ENCODE measurements at regions not wholly inside any gene's neighbourhood (a gene's known extent, or its start where the extent isn't known, plus 50 kb on each side); places are given as distances from the start of the nearest gene placed in this dataset.
"Not testable (repeated sequence)": the region's sequence is repeated elsewhere in the genome, so short reads cannot be mapped to it uniquely, and the experiment has no call there.

- no peak for DNase-seq
These were observed 617.7 kb downstream of the MID1IP1 start for GRCh38 chrX:39418731-39419638.

DNA sequence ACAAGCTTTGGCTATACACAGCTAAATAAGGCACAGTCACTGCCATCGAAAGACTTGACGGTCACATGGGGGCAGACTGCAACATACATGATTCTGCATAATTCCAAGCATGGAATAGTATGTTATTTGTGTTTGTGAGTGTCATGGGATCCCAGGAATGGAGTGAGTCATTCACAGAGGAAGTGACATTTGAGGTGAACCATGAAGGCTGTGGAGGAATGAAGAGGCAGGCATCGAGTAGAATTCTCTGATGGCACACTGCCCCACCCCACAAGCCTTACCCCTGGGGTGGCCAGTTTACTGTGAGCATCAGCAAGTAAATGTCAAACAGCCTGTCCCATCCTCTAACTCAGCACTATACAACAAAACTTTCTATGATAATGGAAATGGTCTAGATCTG, 619.7 kb downstream of the MID1IP1 start:
- DNase-seq = no peak

GRCh38 chrX:39425124-39425806, 624.0 kb downstream of the MID1IP1 start:
- DNase-seq = no peak

GRCh38 chrX:39426101-39426500, 624.8 kb downstream of the MID1IP1 start:
- DNase-seq = no peak

DNA sequence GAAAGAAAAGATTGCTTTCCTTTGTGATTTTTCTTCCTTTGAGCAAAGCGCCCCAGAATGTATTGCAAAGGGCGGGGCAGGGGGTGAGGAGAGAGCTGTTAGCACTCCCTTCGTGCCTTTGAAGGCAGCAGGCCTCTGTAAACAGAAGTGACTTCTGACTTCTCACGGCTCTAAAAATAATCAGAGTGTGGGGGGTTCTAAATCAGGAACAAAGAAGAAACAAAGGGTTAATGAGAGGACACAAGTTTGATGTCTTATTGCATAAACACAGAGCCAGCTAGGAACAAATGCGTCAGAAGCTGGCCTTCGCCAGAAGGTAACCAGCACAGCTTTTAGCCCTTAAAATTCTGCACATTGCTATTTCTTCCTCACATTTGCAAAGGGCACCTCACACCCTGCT, 626.2 kb downstream of the MID1IP1 start:
- DNase-seq = peak in 3 of 6 experiments; percentile 0 to 29 (median 26)

DNA sequence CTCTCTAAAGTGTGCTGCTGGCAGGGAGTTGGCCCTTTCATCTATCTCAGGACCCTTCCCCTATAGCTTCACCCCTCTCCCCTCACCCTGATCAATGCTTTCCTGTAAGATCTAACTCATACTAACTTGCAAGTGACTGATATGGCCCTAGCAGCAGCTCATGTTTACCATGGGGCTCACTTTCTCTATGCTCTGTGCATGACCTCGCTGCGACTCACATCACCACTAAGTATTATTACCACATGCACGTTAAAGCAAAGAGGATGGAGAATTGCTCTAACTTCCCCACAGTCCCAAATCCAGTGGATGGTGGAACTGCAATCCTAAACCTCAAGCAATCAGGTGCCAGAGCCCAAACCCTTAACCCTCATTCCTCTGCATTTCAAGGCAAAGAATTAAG, 626.6 kb downstream of the MID1IP1 start:
- DNase-seq = no peak

DNA sequence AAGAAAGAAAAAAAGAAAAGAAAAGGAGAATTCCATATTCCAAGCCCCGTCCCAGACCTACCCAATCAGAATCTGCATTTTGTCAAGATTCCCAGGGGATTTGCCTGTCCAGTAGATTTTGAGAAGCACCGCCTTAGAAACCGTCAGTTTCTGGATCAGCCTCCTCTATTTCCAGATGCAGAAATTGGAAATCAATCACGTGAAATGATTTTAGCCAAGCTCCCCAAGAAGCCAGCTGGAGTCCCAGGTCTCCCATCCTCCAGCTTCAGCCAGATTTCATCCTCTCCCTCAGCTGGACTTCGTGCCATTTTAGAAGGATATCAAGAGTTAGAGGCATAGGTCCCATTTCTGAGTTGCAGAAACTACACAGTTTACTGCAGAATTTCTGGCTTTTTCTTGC, 629.3 kb downstream of the MID1IP1 start:
- DNase-seq = no peak

- DNase-seq = no peak
These were observed 630.6 kb downstream of the MID1IP1 start for GRCh38 chrX:39431893-39432292.

- not testable (repeated sequence) for DNase-seq
These were observed 633.4 kb downstream of the MID1IP1 start for GRCh38 chrX:39434671-39435070.

DNA sequence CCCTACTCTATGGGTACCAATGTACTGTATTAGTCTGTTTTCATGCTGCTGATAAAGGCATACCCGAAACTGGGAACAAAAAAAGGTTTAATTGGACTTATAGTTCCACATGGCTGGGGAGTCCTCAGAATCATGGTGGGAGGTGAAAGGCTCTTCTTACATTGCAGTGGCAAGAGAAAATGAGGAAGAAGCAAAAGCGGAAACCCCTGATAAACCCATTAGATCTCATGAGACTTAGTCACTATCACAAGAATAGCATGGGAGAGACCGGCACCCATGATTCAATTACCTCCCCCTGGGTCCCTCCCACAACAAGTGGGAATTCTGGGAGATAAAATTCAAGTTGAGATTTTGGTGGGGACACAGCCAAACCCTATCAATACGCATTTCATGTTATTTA, 635.3 kb downstream of the MID1IP1 start:
- DNase-seq = not testable (repeated sequence)

GRCh38 chrX:39437670-39438441, 636.6 kb downstream of the MID1IP1 start:
- DNase-seq = no peak

GRCh38 chrX:39438603-39439602, 637.6 kb downstream of the MID1IP1 start:
- DNase-seq = no peak

GRCh38 chrX:39439906-39440798, 638.9 kb downstream of the MID1IP1 start:
- no peak for DNase-seq

DNA sequence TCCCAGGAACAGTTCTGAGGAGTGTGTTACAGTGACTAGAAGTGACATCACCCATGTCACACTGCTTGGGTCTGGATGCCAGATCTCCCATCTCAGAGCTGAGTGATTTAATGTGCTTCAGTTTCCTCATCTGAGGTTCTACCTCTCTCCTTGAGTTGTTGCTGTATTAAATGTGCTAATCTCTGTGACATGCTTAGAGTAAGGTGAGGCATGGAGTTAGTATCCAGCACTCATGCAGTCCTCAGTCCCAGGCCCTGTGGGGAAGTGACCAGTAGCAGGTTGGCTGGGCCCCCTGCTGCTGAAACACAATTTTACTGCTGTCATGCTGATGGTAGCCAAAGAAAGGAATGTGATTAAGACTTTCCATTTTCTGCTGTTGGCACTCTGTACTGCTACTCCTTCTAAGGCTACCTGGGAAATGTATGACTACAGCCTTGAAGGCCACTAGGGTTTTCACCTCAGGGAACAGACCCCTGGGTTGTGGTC, 639.6 kb downstream of the MID1IP1 start:
- no peak for DNase-seq

DNA sequence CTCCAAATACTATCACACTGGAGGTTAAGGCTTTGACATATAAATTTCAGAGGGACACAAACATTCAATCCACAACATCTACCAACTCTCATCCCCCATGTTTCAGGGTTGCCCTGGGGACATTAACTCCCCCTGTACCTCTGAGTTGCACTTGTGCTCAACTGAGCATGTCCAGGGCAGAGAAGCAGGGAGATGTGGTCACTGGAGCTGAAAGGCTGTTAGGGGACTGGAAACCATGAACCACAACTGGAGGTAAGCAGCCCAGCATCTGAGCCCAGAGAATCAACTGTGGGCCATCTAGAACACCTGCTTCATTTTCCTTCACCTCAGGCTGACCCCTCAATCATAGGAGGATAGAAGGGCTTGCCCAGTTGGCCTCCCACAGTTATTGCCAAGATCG, 641.1 kb downstream of the MID1IP1 start:
- no peak for DNase-seq

- DNase-seq = no peak
These were observed 642.0 kb downstream of the MID1IP1 start for GRCh38 chrX:39443240-39443639.

- peak in 2 of 6 experiments; percentile 0 to 6 for DNase-seq
These were observed 644.1 kb downstream of the MID1IP1 start for GRCh38 chrX:39445336-39445735.

DNA sequence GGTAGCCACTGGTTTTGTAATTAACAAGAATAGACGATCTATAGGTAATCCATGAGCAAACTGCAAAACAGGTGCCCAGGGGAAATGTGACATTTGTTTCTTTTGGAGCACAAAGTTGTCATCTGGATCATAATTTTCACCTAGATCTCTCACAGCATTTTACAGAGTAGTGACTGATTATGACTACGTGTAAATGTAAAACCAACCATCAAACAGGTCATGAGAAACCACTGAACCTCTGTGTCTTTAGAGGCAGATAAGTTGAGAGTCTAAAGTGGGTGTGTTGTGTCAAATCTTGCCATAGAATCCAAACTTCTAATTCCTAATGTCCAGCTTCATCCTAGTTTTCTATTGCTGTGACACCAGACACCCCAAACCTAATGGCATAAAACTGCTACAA, 648.1 kb downstream of the MID1IP1 start:
- no peak for DNase-seq

DNA sequence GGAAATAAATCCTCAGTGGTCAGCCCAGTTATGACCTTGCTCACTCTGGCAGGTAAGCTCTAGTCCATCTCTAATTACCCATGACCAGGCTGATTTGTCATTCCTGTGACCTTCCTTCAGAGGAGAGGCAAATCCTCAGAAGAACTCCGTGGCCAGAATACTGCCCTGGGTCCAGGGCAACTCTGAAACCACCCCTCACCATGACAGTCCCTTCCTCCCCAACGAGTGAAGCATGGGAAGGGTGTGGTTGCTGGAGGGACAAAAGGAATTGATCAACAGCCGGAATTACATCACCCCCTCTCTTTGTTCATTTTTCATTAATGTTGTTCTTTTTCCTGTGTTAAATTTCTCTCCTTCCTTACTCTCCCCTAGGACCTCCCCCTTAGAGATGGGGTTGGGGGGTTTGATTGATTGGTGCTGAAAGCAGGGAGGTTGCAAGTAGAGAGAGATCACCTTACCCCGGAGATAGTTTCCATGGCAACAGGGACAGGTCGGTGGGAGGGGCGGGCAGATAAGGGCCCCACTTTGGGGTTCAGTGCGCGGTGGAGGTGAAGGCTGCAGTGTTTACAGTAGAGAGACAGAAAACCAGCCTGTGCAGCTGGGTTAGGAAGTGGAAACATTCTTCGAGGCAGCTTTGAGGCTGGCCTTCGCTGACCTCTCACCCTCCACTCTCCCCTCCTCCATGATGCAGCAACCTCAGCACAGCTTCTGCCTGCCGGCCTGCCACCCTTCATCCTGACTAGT, 647.4 kb downstream of the BCOR start:
- DNase-seq = peak in 2 of 6 experiments; percentile 0 to 2

GRCh38 chrX:39451046-39451445, 646.7 kb downstream of the BCOR start:
- no peak for DNase-seq

All from stimulated activated naive CD4-positive, alpha-beta T cell (primary cell).